ENCODE measurements at regions not wholly inside any gene's neighbourhood (a gene's known extent, or its start where the extent isn't known, plus 50 kb on each side); places are given as distances from the start of the nearest gene placed in this dataset.

DNA sequence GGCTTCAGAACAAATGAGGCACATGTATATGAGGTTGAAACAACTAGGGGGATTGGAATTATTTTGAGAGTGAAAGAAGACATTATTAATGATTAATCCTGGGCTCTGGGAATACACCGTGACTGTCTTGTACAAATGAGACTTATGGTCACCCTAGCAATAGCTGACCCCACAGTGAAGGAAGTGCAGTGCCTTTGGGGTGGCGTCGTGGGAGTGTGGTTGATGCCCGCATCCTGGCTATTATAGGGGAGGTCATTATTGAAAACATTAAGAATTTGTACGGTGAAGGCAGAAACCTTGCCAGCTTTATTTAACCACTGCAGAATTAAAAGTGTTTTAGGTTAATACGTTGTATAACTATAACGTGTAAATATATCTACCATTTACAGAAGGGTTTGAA is 296.7 kb downstream of the CYRIA start:
- TF ChIP-seq HDGF (IDR thresholded peaks at IDR 0.05; ENCODE audit: borderline replicate concordance) (no peak), FOXM1 (IDR thresholded peaks at IDR 0.05; ENCODE audit: borderline replicate concordance) (no peak), FOXA1 (IDR thresholded peaks at IDR 0.05) (no peak), SP1 (IDR thresholded peaks at IDR 0.05) (no peak), ARNT (IDR thresholded peaks at IDR 0.05) (no peak)
